Activated CD8-positive, alpha-beta memory T cell treated with anti-CD3 and anti-CD28 coated beads, Interleukin-2, amount 50 U/mL, for 1 hour (primary cell): ENCODE measurements at regions not wholly inside any gene's neighbourhood (a gene's known extent, or its start where the extent isn't known, plus 50 kb on each side); places are given as distances from the start of the nearest gene placed in this dataset.

Experiments used
- DNase-seq: peaks from one replicate; pipeline ENCODE4 v3.0.0-alpha.2; 2020; ENCODE audit errors: extremely low read depth

- DNase-seq: no peak
Observed at GRCh38 chr6:134866563-134866962, 83.3 kb downstream of the ALDH8A1 start.

- no peak for DNase-seq
Observed at GRCh38 chr6:134864558-134864957, 85.3 kb downstream of the ALDH8A1 start.

- DNase-seq: no peak
Observed at GRCh38 chr6:134863763-134864510, 86.0 kb downstream of the ALDH8A1 start.

DNA sequence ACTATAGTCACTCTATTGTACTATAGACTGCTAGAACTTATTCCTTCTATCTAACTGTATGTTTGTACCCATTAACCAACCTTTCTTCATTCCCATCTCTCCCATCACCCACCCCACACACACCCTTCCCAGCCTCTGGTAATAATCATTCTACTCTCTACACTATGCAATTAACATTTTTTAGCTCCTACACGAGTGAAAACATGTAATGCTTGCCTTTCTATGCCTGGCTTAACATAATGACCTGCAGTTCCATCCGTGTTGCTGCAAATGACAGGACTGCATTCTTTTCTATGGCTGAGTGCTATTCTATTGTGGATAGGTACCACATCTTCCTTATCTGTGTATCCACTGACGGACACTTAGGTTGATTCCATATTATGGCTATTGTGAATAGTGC, 95.5 kb downstream of the ALDH8A1 start:
- DNase-seq: no peak

DNA sequence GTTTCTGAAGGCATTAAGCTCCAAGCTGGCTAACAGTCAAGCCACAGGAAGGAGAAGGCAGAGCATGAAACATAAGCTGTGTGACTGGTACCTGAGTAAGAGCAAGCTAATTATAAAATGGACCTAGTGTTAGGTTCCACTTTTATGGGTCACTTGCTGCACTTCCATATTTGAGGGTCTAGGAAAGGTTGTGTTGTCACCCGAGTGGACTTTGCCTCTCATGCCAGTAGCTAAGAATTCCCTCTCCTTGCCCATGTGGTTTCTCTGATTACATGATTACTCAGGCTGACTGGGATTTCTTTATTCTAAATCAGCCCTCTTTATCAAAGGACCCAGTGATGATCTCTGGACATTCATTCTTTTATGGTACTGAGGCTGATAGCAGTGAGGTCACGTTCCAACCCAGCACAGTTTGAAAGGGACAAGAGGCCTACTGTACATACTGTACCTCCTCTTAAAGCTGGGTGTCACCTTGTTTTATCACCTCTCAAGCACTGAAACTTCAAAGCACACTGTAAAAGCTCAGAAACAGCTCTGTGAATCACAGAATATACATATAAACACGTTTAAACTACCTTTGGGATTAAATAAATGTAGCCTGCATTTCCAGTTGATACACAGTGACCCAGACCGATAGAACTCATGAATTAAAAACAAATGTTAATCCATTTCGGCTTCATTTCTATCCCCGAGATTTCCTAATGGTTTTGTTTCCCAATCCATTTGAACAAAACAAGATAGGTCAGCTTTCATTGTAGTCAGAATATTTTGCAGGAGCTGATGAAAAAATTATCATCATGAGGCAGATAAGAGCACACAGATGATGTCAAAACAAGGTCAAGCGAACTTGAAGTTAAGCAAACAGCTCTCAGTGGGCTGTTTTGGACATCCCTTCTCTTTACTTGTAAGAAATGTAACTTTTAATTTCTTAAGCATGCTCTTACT, 96.5 kb downstream of the ALDH8A1 start:
- DNase-seq: no peak

DNA sequence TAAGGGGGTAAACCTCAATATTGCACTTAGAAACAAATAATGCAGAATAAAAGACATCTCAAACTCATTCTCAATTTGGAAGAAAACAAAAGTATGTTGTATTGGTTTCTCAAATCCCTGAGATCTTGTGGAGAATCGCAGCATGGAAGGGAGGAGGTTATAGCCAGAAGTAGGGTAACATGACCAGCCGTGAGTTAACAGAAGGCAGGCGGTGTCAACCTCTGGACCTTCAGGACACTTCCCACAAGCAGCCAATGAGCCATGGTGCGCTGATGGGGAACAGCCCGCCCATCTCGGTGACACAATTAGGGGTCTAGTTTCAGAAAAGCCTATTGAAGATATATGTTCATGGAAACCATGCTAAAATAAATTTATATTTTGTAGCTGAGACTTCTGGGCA, 98.4 kb downstream of the ALDH8A1 start:
- DNase-seq: no peak

DNA sequence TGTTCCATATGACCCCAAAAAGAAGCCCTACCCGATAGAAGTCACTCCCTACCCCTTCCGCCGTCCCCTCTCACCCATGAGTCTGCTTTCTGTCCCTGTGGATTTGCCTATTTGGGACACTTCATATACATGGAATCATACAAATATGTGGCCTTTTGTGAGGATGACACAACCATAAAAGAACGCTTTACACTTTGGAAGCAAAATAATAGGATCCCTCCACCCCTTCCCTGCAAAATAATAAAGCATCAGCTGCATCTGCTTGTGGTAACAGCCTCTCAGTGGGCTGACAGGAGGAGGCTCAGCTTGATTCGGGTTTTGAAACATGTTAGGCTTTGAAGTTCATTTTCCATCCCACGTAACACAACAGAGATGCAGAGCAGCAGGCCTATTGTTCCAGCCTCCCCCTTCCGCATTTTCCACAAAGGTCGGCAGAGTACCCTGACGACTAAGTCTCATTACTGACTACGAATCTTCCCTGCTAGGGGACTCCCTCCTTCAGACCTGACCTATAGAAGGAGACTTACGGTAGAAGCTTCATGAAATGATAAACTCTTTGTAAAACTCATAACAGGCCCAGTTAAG, 99.1 kb downstream of the ALDH8A1 start:
- DNase-seq: no peak

DNA sequence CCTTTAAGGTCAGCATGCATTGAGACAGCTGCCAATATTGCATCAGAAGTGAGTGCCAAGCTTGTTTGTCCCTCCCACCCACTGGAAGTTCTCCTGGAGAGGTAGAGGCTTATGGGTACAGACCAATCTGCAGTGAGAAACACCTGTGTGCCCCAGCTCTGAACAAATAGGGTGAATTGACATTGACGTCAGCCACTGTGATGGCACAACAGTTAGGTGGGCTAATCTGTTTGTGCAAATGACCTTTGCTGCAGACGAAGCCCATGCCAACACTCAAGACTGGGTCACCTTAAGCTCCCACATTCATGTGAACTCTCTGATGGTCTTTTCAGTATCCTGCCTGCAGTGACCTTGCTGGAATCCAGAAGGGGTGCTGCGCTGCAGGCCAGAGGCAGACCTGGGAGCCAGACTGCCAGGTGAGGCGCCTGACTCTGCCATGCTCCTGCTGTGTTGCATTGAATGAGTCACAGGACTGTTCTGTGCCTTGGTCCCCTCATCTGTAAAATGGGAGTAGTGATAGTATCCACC, 99.9 kb downstream of the ALDH8A1 start:
- DNase-seq: no peak

DNA sequence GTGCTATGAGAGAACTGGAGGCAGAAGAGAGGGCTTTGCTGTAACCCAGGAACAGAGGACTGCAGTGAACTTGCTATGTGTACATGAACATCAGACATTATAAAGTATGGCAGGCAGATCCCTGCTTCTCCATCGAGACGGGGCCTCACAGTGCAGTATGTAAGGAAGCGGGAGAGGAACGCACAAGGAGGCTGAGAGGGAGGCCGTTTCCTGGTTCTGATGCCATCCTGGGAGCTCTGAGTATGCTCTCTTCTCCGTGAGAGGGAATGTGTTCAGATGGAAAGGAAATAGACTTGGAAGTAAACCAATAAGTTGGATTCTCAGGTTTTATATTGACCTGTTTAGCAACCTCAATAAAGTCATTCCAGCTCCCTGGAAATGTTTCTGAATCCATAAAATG, 101.8 kb downstream of the ALDH8A1 start:
- DNase-seq: no peak

DNA sequence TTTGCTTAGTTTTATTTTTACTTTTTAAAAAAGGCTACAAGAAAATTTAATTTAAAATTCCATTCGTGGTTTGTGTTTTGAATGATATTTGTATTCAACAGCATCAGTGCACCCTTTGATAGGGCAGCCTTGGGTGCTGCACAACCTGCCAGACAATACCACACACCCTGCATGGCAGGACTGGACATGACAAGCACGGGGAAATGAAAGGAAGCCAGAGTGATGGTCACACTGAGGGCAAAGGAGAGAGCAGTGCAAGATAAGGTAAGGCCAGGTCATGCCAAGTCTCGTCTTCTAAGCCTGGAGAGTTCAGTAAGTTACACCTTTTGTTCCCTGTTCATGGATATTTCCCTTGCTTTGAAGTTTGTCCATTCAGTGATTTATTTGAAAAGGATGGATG, 103.0 kb downstream of the ALDH8A1 start:
- no peak for DNase-seq

- DNase-seq: no peak
Observed at GRCh38 chr6:134846031-134846430, 103.9 kb downstream of the ALDH8A1 start.

GRCh38 chr6:134844120-134844519, 105.8 kb downstream of the ALDH8A1 start:
- DNase-seq: no peak

DNA sequence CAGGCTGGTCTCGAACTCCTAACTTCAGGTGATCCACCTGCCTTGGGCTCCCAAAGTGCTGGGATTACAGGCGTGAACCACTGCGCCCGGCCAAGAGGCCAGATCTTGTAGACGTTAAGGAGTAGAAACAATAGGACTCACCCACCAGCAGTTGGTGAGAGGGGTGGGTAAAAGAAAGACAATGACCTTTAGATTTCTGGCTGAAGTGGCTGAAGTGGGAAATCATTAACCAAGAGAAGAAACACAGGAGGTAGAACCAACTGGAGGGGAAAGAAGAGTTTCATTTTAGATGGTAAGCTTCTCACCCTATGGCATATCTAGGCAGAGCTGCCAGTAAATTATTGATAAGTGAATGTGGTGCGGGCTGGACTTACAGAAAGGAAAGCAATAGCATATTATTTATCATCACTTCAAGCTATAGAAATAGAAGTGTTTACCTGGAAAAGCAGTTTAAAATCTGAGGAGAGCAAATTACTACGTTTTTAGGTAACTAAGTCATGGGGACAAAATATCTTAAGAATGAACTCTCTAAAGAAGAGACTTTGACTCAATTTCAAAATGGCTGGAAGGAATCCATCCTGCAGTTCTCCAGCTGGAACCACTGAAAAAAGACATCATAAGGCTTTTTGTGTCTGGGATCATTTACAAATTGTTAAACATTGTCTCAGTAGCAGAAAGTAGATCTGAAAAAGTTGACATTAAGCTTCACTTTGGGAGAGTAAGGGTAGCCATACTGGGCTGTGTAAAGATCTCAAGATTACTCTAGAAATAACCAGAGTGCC, 109.6 kb downstream of the ALDH8A1 start:
- DNase-seq: no peak

GRCh38 chr6:134835993-134836392, 113.9 kb downstream of the ALDH8A1 start:
- DNase-seq: no peak

DNA sequence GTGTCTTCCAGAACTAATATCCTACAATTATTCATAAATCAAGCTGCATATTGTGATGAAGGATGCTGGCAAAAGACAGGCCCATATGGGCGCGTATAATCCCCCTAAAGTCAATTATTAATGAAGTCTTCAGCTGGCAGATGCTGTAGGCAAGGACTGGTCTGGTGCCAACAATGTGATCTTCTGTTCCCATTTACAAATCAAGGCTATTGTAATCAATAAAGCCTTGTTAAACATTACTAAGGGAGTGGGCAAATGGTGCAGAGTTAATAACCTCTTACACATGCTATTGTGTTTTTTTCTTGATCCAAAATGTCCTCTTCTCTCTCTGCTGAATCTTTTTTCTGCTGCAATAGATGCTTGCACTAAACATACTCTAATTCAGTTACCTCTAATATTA, 119.0 kb downstream of the ALDH8A1 start:
- no peak for DNase-seq

DNA sequence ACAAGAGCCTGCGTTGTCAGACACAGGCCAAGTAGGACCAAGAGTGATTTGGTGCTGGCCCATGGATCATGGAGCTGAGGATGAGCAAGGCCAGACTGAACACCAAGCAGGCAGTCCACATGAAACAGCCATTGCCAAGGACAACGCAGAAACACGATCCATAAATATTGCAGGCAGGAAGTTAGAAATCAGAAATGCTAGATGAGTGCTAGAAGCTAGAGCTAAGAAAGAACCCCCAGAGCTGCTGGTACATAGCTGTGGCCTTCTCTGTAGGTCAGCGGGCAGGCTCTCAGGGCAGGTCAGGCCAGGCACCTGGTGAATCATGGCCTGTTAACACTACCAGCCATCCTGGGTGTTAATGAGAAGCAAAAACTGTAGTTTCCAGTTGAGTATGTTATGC, 119.7 kb downstream of the ALDH8A1 start:
- no peak for DNase-seq

- DNase-seq: no peak
Observed at GRCh38 chr6:134828641-134829040, 121.3 kb downstream of the ALDH8A1 start.

DNA sequence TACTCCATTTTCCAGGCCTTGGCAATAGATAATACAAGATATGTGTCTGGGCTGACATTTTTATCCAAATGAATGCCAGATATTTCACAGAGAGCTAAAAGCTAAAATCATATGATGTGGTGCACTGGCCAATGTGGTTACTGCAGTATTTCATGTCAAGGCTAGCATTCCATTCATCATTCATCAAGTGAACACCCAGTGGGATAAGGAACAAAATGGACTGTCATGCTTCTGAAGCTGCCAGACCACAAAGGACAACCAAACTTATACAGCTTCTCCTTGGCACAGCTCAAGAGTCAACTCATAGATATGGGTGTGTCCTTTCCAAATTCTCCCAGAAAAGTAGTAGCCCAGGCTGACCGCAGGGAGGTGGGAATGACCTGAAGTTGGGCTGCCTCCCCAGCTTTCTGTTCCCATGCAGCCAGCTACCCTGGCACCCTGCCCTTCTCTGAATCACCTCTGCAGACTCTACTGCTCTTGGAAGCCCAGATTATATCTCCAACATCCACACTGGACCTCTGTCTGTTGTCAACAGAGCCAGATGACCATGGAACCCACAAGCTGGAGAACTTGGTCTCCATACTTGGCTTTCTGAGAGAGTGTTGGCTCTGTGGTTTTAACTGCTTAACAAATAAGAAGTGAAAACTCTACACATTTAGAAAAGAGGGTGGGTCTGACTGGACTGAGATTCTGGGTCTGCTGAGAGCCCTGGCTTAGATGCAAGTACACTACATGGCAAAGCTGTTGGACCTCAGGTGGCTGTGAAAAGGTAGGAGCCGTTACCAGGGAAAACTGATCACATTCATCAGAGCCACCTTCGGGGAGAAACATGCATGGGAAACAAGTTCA, 122.8 kb downstream of the ALDH8A1 start:
- no peak for DNase-seq

DNA sequence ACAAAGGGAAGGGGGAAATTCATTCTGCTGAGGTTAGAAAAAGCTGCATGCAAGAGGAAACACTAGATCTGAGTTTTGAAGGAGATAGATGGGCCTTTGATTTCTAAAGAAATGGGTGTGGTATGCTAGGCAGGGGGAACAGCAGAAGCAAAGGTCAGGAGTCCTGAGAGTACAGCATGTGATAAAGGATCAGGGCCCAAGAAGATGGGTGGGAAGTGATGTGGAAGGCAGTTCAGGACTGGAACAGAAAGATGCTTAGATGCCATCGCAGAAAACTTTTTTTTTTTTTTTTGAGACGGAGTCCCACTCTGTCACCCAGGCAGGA, 126.2 kb downstream of the ALDH8A1 start:
- DNase-seq: no peak

DNA sequence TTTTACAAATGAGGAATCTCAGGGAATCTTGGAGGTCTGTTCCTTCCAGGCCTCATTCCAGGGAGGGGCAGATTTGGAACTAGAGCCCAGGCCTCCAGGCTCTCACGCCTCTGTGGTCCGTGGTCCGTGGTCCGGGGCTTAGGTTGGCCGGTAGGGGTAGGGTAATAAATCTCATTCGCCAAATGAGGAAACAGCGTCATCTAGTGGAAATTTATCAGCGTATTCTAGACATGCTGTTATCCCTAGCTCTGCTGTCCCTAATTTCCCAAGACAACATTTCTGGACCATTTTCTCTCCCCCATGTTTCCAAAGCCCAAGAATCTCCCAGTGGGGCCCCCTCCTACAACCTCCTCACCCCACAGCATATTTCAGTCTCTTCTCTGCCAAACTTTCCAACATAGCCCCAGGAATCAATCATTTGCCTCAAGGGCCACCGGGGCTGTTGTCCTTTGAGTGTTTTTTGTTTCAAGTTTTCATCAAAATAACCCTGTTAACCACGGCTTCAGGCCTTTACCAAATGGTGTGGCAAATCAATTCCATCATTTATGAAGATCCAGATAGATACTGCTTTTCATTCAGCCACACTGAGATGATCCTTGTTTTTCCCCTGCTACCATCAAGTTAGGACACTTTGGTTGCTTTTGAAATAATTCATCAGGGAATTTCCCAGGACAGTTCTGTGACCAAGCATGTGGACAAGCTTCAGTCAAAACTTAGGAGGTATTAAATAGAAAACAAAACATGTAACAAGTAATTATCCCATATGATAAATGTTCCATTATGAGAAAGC, 126.8 kb downstream of the ALDH8A1 start:
- DNase-seq: no peak
